ENCODE measurements at regions not wholly inside any gene's neighbourhood (a gene's known extent, or its start where the extent isn't known, plus 50 kb on each side); places are given as distances from the start of the nearest gene placed in this dataset.

DNA sequence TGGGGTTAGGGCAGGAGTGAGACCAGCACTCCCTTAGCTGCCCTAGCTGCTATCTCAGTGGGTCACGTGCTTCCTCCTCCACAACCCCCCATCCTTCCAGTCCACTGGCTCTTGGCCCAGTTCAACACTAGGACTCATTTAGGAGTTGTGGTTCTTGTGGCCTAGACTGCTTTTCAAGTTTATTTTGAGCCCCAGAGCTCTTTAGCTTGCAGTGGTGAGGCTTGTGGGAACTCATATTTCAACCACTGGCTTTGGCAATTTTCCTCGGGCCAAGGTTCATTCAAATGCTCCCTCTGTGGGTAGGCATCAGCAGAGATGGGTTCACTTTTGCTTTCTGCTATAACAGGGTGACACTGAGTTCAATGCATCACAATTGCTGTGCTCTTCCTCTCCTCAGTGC lies 436.2 kb upstream of the SLITRK5 start:
- TF ChIP-seq, protein P1, sequence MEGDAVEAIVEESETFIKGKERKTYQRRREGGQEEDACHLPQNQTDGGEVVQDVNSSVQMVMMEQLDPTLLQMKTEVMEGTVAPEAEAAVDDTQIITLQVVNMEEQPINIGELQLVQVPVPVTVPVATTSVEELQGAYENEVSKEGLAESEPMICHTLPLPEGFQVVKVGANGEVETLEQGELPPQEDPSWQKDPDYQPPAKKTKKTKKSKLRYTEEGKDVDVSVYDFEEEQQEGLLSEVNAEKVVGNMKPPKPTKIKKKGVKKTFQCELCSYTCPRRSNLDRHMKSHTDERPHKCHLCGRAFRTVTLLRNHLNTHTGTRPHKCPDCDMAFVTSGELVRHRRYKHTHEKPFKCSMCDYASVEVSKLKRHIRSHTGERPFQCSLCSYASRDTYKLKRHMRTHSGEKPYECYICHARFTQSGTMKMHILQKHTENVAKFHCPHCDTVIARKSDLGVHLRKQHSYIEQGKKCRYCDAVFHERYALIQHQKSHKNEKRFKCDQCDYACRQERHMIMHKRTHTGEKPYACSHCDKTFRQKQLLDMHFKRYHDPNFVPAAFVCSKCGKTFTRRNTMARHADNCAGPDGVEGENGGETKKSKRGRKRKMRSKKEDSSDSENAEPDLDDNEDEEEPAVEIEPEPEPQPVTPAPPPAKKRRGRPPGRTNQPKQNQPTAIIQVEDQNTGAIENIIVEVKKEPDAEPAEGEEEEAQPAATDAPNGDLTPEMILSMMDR (IDR thresholded peaks at IDR 0.05 in 4 of 5, conservative IDR thresholded peaks at IDR 0.05 in 1 of 5): no peak
- TF ChIP-seq POLR2A (IDR thresholded peaks at IDR 0.05): no peak

All from gastrocnemius medialis (tissue), 4 donors.